ENCODE measurements at regions not wholly inside any gene's neighbourhood (a gene's known extent, or its start where the extent isn't known, plus 50 kb on each side); places are given as distances from the start of the nearest gene placed in this dataset.
A peak's percentile ranks its signal among the peaks of the same experiment; 100 is the strongest.

GRCh38 chr16:47970291-47970931 is 185.4 kb downstream of the ABCC12 start (continued):
- TF ChIP-seq, protein P1, sequence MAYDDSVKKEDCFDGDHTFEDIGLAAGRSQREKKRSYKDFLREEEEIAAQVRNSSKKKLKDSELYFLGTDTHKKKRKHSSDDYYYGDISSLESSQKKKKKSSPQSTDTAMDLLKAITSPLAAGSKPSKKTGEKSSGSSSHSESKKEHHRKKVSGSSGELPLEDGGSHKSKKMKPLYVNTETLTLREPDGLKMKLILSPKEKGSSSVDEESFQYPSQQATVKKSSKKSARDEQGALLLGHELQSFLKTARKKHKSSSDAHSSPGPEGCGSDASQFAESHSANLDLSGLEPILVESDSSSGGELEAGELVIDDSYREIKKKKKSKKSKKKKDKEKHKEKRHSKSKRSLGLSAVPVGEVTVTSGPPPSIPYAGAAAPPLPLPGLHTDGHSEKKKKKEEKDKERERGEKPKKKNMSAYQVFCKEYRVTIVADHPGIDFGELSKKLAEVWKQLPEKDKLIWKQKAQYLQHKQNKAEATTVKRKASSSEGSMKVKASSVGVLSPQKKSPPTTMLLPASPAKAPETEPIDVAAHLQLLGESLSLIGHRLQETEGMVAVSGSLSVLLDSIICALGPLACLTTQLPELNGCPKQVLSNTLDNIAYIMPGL (CRISPR knock-in tag; IDR thresholded peaks at IDR 0.05; ENCODE audit: borderline replicate concordance in 1 of 2, low read depth in 1 of 2) = no peak
- TF ChIP-seq MAF1 (CRISPR knock-in tag; IDR thresholded peaks at IDR 0.05; ENCODE audit: borderline replicate concordance) = no peak
- no peak for TF ChIP-seq ZNF441 (CRISPR knock-in tag; IDR thresholded peaks at IDR 0.05; ENCODE audit: borderline replicate concordance)
- TF ChIP-seq, protein P2, sequence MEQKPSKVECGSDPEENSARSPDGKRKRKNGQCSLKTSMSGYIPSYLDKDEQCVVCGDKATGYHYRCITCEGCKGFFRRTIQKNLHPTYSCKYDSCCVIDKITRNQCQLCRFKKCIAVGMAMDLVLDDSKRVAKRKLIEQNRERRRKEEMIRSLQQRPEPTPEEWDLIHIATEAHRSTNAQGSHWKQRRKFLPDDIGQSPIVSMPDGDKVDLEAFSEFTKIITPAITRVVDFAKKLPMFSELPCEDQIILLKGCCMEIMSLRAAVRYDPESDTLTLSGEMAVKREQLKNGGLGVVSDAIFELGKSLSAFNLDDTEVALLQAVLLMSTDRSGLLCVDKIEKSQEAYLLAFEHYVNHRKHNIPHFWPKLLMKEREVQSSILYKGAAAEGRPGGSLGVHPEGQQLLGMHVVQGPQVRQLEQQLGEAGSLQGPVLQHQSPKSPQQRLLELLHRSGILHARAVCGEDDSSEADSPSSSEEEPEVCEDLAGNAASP (CRISPR knock-in tag; IDR thresholded peaks at IDR 0.05; ENCODE audit: borderline replicate concordance) = 0 out of 2 replicates have a peak, but pooled peaks have one; percentile 20
- TF ChIP-seq ISL2 (CRISPR knock-in tag; IDR thresholded peaks at IDR 0.05) = no peak
- no peak for TF ChIP-seq TOPORS (CRISPR knock-in tag; IDR thresholded peaks at IDR 0.05)
- no peak for TF ChIP-seq ZNF558 (CRISPR knock-in tag; IDR thresholded peaks at IDR 0.05; ENCODE audit: borderline replicate concordance)
- 0 out of 2 replicates have a peak, but pooled peaks have one; percentile 23 for TF ChIP-seq ERF (CRISPR knock-in tag; IDR thresholded peaks at IDR 0.05)
- no peak for TF ChIP-seq ZNF883 (CRISPR knock-in tag; IDR thresholded peaks at IDR 0.05; ENCODE audit: not compliant biosample characterization)
- 0 out of 2 replicates have a peak, but pooled peaks have one; percentile 29 for TF ChIP-seq ZNF589 (CRISPR knock-in tag; conservative IDR thresholded peaks at IDR 0.05)
- no peak for TF ChIP-seq ZBTB20 (CRISPR knock-in tag; IDR thresholded peaks at IDR 0.05; ENCODE audit: borderline replicate concordance, low read depth)
- TF ChIP-seq, protein P3, sequence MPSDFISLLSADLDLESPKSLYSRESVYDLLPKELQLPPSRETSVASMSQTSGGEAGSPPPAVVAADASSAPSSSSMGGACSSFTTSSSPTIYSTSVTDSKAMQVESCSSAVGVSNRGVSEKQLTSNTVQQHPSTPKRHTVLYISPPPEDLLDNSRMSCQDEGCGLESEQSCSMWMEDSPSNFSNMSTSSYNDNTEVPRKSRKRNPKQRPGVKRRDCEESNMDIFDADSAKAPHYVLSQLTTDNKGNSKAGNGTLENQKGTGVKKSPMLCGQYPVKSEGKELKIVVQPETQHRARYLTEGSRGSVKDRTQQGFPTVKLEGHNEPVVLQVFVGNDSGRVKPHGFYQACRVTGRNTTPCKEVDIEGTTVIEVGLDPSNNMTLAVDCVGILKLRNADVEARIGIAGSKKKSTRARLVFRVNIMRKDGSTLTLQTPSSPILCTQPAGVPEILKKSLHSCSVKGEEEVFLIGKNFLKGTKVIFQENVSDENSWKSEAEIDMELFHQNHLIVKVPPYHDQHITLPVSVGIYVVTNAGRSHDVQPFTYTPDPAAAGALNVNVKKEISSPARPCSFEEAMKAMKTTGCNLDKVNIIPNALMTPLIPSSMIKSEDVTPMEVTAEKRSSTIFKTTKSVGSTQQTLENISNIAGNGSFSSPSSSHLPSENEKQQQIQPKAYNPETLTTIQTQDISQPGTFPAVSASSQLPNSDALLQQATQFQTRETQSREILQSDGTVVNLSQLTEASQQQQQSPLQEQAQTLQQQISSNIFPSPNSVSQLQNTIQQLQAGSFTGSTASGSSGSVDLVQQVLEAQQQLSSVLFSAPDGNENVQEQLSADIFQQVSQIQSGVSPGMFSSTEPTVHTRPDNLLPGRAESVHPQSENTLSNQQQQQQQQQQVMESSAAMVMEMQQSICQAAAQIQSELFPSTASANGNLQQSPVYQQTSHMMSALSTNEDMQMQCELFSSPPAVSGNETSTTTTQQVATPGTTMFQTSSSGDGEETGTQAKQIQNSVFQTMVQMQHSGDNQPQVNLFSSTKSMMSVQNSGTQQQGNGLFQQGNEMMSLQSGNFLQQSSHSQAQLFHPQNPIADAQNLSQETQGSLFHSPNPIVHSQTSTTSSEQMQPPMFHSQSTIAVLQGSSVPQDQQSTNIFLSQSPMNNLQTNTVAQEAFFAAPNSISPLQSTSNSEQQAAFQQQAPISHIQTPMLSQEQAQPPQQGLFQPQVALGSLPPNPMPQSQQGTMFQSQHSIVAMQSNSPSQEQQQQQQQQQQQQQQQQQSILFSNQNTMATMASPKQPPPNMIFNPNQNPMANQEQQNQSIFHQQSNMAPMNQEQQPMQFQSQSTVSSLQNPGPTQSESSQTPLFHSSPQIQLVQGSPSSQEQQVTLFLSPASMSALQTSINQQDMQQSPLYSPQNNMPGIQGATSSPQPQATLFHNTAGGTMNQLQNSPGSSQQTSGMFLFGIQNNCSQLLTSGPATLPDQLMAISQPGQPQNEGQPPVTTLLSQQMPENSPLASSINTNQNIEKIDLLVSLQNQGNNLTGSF (CRISPR knock-in tag; IDR thresholded peaks at IDR 0.05) = no peak
- no peak for TF ChIP-seq TGIF2 (CRISPR knock-in tag; IDR thresholded peaks at IDR 0.05)
- no peak for TF ChIP-seq TAF15 (IDR thresholded peaks at IDR 0.05; ENCODE audit: low read depth, low read length, poor library complexity, severe bottlenecking)
- TF ChIP-seq SMAD3 (CRISPR knock-in tag; IDR thresholded peaks at IDR 0.05) = 0 out of 2 replicates have a peak, but pooled peaks have one; percentile 22
- TF ChIP-seq WIZ (CRISPR knock-in tag; IDR thresholded peaks at IDR 0.05) = peak; percentile 85
- no peak for TF ChIP-seq ZFP41 (CRISPR knock-in tag; IDR thresholded peaks at IDR 0.05; ENCODE audit: borderline replicate concordance)
- no peak for TF ChIP-seq SP2 (CRISPR knock-in tag; IDR thresholded peaks at IDR 0.05)
- no peak for TF ChIP-seq ZNF605 (CRISPR knock-in tag; IDR thresholded peaks at IDR 0.05)
